Osteocyte (in vitro differentiated cells): ENCODE measurements at regions not wholly inside any gene's neighbourhood (a gene's known extent, or its start where the extent isn't known, plus 50 kb on each side); places are given as distances from the start of the nearest gene placed in this dataset.

ENCODE experiments used
- DNase-seq: peaks from one replicate; pipeline ENCODE4 v3.0.0; 2021; ENCODE audit warnings: mixed read lengths; ENCODE audit not compliant: unreplicated experiment; ENCODE audit errors: extremely low spot score
- H3K27ac Mint-ChIP-seq: one replicate; pipeline ENCODE4 v1.8.0; 2021; ENCODE audit warnings: mild to moderate bottlenecking, mixed read lengths; ENCODE audit not compliant: unreplicated experiment
- H3K27me3 Mint-ChIP-seq: one replicate; pipeline ENCODE4 v1.8.0; 2021; ENCODE audit warnings: mixed read lengths; ENCODE audit not compliant: unreplicated experiment
- H3K36me3 Mint-ChIP-seq: one replicate; pipeline ENCODE4 v1.8.0; 2021; ENCODE audit warnings: mixed read lengths; ENCODE audit not compliant: unreplicated experiment
- H3K4me1 Mint-ChIP-seq: one replicate; pipeline ENCODE4 v1.8.0; 2021; ENCODE audit warnings: mixed read lengths; ENCODE audit not compliant: unreplicated experiment
- H3K4me3 Mint-ChIP-seq: one replicate; pipeline ENCODE4 v1.8.0; 2021; ENCODE audit warnings: mild to moderate bottlenecking, moderate library complexity, mixed read lengths; ENCODE audit not compliant: unreplicated experiment
- H3K9me3 Mint-ChIP-seq: one replicate; pipeline ENCODE4 v1.8.0; 2021; ENCODE audit warnings: mixed read lengths; ENCODE audit not compliant: unreplicated experiment
- CTCF ChIP-seq: fragments of 200-600 bp; sonication (generic); IDR thresholded peaks from 2 replicates; pipeline ENCODE4 v1.5.0; 2021; ENCODE audit warnings: antibody characterized with exemption, mild to moderate bottlenecking, moderate library complexity

GRCh38 chr3:82761858-82762257 lies 1000.4 kb upstream of the GBE1 start:
- Mint-ChIP-seq H3K27ac (no peak overlapping the region), H3K36me3 (no peaks in the 10 kb centered on the region), H3K9me3 (no peaks in the 10 kb centered on the region), H3K4me3 (no peak overlapping the region), H3K27me3 (no peaks in the 10 kb centered on the region), H3K4me1 (no peaks in the 10 kb centered on the region)
- no peak for DNase-seq
- TF ChIP-seq CTCF: no peak

GRCh38 chr3:82745544-82745943 lies 984.1 kb upstream of the GBE1 start:
- no peak for DNase-seq
- Mint-ChIP-seq H3K27me3 (no peaks in the 10 kb centered on the region), H3K4me1 (no peaks in the 10 kb centered on the region), H3K36me3 (peaks cover 2% of the 10 kb centered on the region), H3K4me3 (no peak overlapping the region), H3K27ac (no peak overlapping the region), H3K9me3 (peaks cover 8% of the 10 kb centered on the region)
- TF ChIP-seq CTCF: no peak

GRCh38 chr3:82743196-82743595 lies 981.8 kb upstream of the GBE1 start:
- Mint-ChIP-seq H3K27ac (no peak overlapping the region), H3K27me3 (no peaks in the 10 kb centered on the region), H3K4me1 (no peaks in the 10 kb centered on the region), H3K9me3 (peaks cover 8% of the 10 kb centered on the region), H3K36me3 (peaks cover 2% of the 10 kb centered on the region), H3K4me3 (no peak overlapping the region)
- no peak for DNase-seq
- TF ChIP-seq CTCF: no peak

- H3K4me3 Mint-ChIP-seq: no peak overlapping the region
Observed at GRCh38 chr3:82741346-82741745, 979.9 kb upstream of the GBE1 start.

GRCh38 chr3:82739390-82739789 lies 977.9 kb upstream of the GBE1 start:
- no peak overlapping the region for H3K4me3 Mint-ChIP-seq
- DNase-seq: no peak
- no peaks in the 10 kb centered on the region for H3K9me3 Mint-ChIP-seq
- H3K27ac Mint-ChIP-seq: no peak overlapping the region
- no peaks in the 10 kb centered on the region for H3K27me3 Mint-ChIP-seq
- peaks cover 3% of the 10 kb centered on the region for H3K4me1 Mint-ChIP-seq
- H3K36me3 Mint-ChIP-seq: no peaks in the 10 kb centered on the region
- no peak for TF ChIP-seq CTCF

More at GRCh38 chr3:82741346-82741745, 979.9 kb upstream of the GBE1 start:
- Mint-ChIP-seq H3K4me1 (peaks cover 2% of the 10 kb centered on the region), H3K27ac (no peak overlapping the region), H3K9me3 (no peaks in the 10 kb centered on the region), H3K36me3 (no peaks in the 10 kb centered on the region), H3K27me3 (no peaks in the 10 kb centered on the region)
- DNase-seq: no peak
- TF ChIP-seq CTCF: no peak
